Panc1 (cell line): ENCODE measurements at regions not wholly inside any gene's neighbourhood (a gene's known extent, or its start where the extent isn't known, plus 50 kb on each side); places are given as distances from the start of the nearest gene placed in this dataset.

Experiments
- POLR2AphosphoS5 ChIP-seq: IDR thresholded peaks from 2 replicates; pipeline ENCODE4 v1.6.1; 2012; ENCODE audit warnings: mild to moderate bottlenecking, low read depth, low read length, moderate library complexity
- SIN3A ChIP-seq: IDR thresholded peaks from 2 replicates; pipeline ENCODE4 v1.6.1; 2012; ENCODE audit warnings: low read depth, mild to moderate bottlenecking, low read length, moderate library complexity, borderline replicate concordance; ENCODE audit not compliant: insufficient read depth
- TCF7L2 ChIP-seq: IDR thresholded peaks from 2 replicates; pipeline ENCODE4 v1.6.1; 2011; ENCODE audit warnings: mild to moderate bottlenecking, low read depth, low read length, inconsistent platforms
- TF ChIP-seq, protein P1 (sequence below): fragments of 450-650 bp; IDR thresholded peaks from 2 replicates; pipeline ENCODE4 v1.5.1; 2017; ENCODE audit warnings: mild to moderate bottlenecking

DNA sequence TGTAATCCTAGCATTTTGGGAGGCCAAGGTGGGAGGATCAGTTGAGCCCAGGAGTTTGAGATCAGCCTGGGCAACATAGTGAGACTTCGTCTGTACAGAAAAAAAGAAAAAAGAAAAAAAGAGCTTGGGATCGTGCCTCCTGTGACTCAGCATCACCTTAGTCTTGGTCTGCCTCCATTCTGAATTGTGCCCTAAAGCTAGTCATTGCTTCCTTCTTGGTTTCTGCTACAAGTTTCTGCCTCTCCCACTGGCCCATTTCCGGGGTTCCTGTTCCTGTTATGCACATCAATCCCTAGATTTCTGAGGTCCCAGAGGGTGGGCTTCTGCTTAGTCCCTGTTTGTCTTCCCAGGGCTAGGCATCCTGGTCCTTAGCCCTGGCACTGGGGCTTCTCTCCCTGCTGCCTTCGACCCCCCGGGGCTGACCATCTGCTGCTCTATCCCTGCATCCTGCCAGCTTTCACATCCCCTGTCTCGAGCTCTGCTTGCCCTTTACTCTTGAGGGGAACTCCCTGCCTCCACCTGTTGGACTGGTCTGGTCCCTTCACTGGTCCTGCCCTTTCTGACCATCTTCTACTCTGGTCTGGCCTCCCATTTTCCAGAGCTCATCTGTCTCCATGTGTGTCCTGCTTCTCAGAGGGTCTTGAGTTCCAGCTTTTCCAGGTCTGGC lies 77.5 kb upstream of the ESR1 start:
- TF ChIP-seq, protein P1, sequence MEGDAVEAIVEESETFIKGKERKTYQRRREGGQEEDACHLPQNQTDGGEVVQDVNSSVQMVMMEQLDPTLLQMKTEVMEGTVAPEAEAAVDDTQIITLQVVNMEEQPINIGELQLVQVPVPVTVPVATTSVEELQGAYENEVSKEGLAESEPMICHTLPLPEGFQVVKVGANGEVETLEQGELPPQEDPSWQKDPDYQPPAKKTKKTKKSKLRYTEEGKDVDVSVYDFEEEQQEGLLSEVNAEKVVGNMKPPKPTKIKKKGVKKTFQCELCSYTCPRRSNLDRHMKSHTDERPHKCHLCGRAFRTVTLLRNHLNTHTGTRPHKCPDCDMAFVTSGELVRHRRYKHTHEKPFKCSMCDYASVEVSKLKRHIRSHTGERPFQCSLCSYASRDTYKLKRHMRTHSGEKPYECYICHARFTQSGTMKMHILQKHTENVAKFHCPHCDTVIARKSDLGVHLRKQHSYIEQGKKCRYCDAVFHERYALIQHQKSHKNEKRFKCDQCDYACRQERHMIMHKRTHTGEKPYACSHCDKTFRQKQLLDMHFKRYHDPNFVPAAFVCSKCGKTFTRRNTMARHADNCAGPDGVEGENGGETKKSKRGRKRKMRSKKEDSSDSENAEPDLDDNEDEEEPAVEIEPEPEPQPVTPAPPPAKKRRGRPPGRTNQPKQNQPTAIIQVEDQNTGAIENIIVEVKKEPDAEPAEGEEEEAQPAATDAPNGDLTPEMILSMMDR, result no peak
- no peak for TF ChIP-seq TCF7L2
- no peak for TF ChIP-seq SIN3A
- no peak for TF ChIP-seq POLR2AphosphoS5
